HT1080 (cell line): ENCODE measurements at regions not wholly inside any gene's neighbourhood (a gene's known extent, or its start where the extent isn't known, plus 50 kb on each side); places are given as distances from the start of the nearest gene placed in this dataset.

Experiments
- DNase-seq: peaks from one replicate; pipeline ENCODE4 v3.0.0-alpha.2; 2015; ENCODE audit warnings: low read depth

DNA sequence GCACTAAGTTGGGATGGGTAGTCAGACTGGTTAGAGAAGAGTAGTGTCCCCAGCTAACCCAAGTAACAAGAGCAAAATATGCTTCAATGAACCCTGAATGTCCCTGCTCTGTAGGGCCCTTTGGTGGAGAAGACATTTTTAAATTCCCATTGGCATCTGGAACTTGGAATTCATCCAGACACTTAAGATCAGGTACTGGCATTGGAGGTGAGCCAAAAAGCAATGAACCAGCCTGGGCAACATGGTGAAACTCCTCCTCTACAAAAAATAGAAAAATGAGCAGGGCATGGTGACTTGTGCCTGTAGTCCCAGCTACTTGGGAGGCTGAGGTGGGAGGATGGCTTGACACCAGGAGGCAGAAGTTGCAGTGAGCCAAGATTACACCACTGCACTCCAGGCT lies 58.9 kb upstream of the ZNF618 start:
- DNase-seq: no peak

DNA sequence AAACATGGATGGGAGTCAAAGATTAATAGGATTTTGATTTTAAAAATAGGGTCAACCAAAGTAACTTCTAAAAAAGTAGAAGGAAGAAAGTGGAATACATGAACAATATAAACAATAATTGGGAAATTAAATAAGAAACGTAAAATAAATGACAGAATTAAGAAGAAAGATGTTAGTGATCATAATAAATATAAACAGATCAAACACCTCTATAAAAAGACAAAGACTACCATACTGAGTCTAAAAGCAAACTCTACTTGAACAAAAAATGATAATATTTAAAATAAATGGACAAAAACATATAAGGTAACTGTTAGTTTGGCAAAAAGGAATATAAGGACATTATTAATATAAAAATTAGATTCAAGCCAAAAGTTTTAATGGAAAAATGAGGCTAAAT lies 57.7 kb upstream of the ZNF618 start:
- no peak for DNase-seq

- DNase-seq: no peak
Measured at GRCh38 chr9:113822315-113822714, 53.8 kb upstream of the ZNF618 start.

- DNase-seq: no peak
Measured at GRCh38 chr9:113823421-113823820, 52.7 kb upstream of the ZNF618 start.
